ENCODE measurements at regions not wholly inside any gene's neighbourhood (a gene's known extent, or its start where the extent isn't known, plus 50 kb on each side); places are given as distances from the start of the nearest gene placed in this dataset.

GRCh38 chr6:19668710-19669109 lies 168.5 kb upstream of the ID4 start (continued):
- TF ChIP-seq CTCF (IDR thresholded peaks at IDR 0.05; ENCODE audit: control extremely low read depth in 1 of 3, insufficient read depth in 1 of 3, low read depth in 1 of 3, low read length in 3 of 3) (no peak), SP4 (IDR thresholded peaks at IDR 0.05; ENCODE audit: low read length) (no peak), SRF (IDR thresholded peaks at IDR 0.05; ENCODE audit: low read depth, low read length) (no peak), JUN (IDR thresholded peaks at IDR 0.05; ENCODE audit: low read depth, low read length) (no peak), RAD21 (IDR thresholded peaks at IDR 0.05 in 1 of 2, conservative IDR thresholded peaks at IDR 0.05 in 1 of 2; ENCODE audit: low read depth in 2 of 2, low read length in 2 of 2) (no peak)

All from H1 (cell line).